GM23338 (cell line): ENCODE measurements at regions not wholly inside any gene's neighbourhood (a gene's known extent, or its start where the extent isn't known, plus 50 kb on each side); places are given as distances from the start of the nearest gene placed in this dataset.

Experiments used
- CREB1 ChIP-seq: fragments of 250-450 bp; sonication (Bioruptor Pico); IDR thresholded peaks from 2 replicates; pipeline ENCODE4 v1.5.0; 2020; ENCODE audit warnings: low read depth, mild to moderate bottlenecking, moderate library complexity
- ETS1 ChIP-seq: IDR thresholded peaks from 2 replicates; pipeline ENCODE4 v1.6.1; 2016; ENCODE audit warnings: antibody characterized with exemption
- EZH2 ChIP-seq: fragments of 200-600 bp; sonication (generic); IDR thresholded peaks from one replicate; pipeline ENCODE4 v1.8.0; 2017; ENCODE audit warnings: antibody characterized with exemption, mild to moderate bottlenecking, low read depth; ENCODE audit not compliant: unreplicated experiment
- EZH2phosphoT487 ChIP-seq: fragments of 200-600 bp; sonication (generic); IDR thresholded peaks from one replicate; pipeline ENCODE4 v1.8.1; 2018; ENCODE audit warnings: antibody characterized with exemption; ENCODE audit not compliant: unreplicated experiment
- JUNB ChIP-seq: IDR thresholded peaks from one replicate; pipeline ENCODE4 v1.6.1; 2016; ENCODE audit warnings: antibody characterized with exemption; ENCODE audit not compliant: unreplicated experiment
- POLR2AphosphoS5 ChIP-seq: IDR thresholded peaks from 2 replicates; pipeline ENCODE4 v1.6.1; 2016; ENCODE audit warnings: antibody characterized with exemption, low read depth
- ZNF462 ChIP-seq: fragments of 250-450 bp; sonication (Bioruptor Pico); IDR thresholded peaks from 2 replicates; pipeline ENCODE4 v1.5.0; 2020; ENCODE audit warnings: mild to moderate bottlenecking, moderate library complexity
- TF ChIP-seq, protein P1 (sequence below), 2 experiments: fragments of 200-600 bp in 1 of 2; sonication (generic) in 1 of 2; conservative IDR thresholded peaks; 2 replicates each; pipeline versions ENCODE4 v1.5.1 to v1.6.1; 2016 to 2017; ENCODE audit warnings: antibody characterized with exemption in 2 of 2, low read depth in 2 of 2, mild to moderate bottlenecking in 2 of 2, moderate library complexity in 1 of 2
- TF ChIP-seq, protein P2 (sequence below): IDR thresholded peaks from one replicate; pipeline ENCODE4 v1.6.1; 2018; ENCODE audit warnings: antibody characterized with exemption; ENCODE audit not compliant: unreplicated experiment

DNA sequence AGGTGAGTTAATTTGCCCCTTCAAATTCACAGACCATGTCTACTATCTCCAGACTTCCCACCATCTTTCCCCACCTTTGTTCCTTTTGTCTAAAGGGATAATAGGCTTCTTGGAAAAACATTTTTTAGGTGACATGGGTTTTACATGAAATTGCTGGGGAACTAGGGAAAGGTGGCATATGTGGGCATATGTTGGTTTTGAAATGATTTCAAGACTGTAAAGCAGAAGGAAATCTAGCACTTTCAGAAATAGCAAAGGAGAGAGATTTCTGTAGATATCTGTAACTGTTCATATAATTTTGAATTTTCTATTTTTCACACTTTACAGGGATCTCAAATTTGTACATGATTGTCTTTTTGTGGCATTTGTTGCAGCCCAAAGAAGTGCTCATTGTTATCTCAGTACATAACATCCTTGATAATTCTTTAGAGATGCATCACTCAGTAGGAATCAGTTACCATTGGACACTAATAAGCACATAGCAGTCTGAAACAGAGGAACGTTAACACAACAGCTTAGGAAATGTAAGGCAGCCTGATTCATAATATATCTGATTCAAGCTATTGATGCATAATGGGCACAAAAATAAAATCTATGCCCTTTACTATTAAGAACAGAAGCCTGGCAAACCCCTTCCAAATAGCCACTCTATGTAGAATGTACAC, 659.7 kb downstream of the CENPC start:
- TF ChIP-seq EZH2 (no peak), CREB1 (CRISPR knock-in tag) (no peak), POLR2AphosphoS5 (no peak), ETS1 (no peak), EZH2phosphoT487 (no peak), JUNB (no peak), ZNF462 (CRISPR knock-in tag) (no peak)
- TF ChIP-seq, protein P1, sequence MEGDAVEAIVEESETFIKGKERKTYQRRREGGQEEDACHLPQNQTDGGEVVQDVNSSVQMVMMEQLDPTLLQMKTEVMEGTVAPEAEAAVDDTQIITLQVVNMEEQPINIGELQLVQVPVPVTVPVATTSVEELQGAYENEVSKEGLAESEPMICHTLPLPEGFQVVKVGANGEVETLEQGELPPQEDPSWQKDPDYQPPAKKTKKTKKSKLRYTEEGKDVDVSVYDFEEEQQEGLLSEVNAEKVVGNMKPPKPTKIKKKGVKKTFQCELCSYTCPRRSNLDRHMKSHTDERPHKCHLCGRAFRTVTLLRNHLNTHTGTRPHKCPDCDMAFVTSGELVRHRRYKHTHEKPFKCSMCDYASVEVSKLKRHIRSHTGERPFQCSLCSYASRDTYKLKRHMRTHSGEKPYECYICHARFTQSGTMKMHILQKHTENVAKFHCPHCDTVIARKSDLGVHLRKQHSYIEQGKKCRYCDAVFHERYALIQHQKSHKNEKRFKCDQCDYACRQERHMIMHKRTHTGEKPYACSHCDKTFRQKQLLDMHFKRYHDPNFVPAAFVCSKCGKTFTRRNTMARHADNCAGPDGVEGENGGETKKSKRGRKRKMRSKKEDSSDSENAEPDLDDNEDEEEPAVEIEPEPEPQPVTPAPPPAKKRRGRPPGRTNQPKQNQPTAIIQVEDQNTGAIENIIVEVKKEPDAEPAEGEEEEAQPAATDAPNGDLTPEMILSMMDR (conservative IDR thresholded peaks at IDR 0.05; ENCODE audit: low read depth in 2 of 2): no peak
- TF ChIP-seq, protein P2, sequence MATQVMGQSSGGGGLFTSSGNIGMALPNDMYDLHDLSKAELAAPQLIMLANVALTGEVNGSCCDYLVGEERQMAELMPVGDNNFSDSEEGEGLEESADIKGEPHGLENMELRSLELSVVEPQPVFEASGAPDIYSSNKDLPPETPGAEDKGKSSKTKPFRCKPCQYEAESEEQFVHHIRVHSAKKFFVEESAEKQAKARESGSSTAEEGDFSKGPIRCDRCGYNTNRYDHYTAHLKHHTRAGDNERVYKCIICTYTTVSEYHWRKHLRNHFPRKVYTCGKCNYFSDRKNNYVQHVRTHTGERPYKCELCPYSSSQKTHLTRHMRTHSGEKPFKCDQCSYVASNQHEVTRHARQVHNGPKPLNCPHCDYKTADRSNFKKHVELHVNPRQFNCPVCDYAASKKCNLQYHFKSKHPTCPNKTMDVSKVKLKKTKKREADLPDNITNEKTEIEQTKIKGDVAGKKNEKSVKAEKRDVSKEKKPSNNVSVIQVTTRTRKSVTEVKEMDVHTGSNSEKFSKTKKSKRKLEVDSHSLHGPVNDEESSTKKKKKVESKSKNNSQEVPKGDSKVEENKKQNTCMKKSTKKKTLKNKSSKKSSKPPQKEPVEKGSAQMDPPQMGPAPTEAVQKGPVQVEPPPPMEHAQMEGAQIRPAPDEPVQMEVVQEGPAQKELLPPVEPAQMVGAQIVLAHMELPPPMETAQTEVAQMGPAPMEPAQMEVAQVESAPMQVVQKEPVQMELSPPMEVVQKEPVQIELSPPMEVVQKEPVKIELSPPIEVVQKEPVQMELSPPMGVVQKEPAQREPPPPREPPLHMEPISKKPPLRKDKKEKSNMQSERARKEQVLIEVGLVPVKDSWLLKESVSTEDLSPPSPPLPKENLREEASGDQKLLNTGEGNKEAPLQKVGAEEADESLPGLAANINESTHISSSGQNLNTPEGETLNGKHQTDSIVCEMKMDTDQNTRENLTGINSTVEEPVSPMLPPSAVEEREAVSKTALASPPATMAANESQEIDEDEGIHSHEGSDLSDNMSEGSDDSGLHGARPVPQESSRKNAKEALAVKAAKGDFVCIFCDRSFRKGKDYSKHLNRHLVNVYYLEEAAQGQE: no peak
